ENCODE measurements at regions not wholly inside any gene's neighbourhood (a gene's known extent, or its start where the extent isn't known, plus 50 kb on each side); places are given as distances from the start of the nearest gene placed in this dataset.

DNA sequence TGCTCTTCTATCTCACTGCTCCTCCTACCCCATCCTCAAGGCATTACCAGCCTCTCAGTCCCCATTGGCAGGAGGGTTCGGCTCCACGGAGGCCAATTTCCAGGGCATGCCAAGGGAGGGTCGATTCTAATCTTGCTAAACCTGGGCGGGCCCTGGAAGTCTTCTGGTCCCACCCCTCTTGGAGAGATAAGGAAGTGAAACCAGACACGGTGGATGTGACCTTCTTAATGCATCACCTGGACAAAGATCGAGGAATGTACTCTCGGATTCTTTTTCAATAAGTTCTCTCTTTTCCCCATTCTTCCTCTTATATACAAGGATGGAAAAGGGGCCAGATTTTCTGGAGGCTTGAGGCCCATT lies 112.2 kb upstream of the ARMC2 start:
- TF ChIP-seq CTCF (IDR thresholded peaks at IDR 0.05; ENCODE audit: poor library complexity, severe bottlenecking) = no peak
- TF ChIP-seq TAF1 (IDR thresholded peaks at IDR 0.05; ENCODE audit: low read depth) = no peak
- no peak for TF ChIP-seq SMC3 (conservative IDR thresholded peaks at IDR 0.05; ENCODE audit: poor library complexity)
- no peak for TF ChIP-seq POLR2AphosphoS5 (IDR thresholded peaks at IDR 0.05)
- no peak for TF ChIP-seq EZH2 (IDR thresholded peaks at IDR 0.05; ENCODE audit: borderline replicate concordance, insufficient read depth, low read length, poor library complexity, severe bottlenecking)
- TF ChIP-seq RAD21 (conservative IDR thresholded peaks at IDR 0.05) = no peak
- TF ChIP-seq EP300 (conservative IDR thresholded peaks at IDR 0.05; ENCODE audit: poor library complexity, severe bottlenecking) = no peak
- no peak for TF ChIP-seq REST (IDR thresholded peaks at IDR 0.05; ENCODE audit: borderline replicate concordance)
- TF ChIP-seq MXI1 (conservative IDR thresholded peaks at IDR 0.05; ENCODE audit: poor library complexity, severe bottlenecking) = no peak

Measured in neural cell (in vitro differentiated cells).